Limb (tissue), 2 donors: ENCODE measurements at regions not wholly inside any gene's neighbourhood (a gene's known extent, or its start where the extent isn't known, plus 50 kb on each side); places are given as distances from the start of the nearest gene placed in this dataset.

Source experiments
- DNase-seq, 2 donors: peaks; one replicate each; pipeline ENCODE4 v3.0.0-alpha.2; 2016; ENCODE audit errors: extremely low spot score in 2 of 2

DNA sequence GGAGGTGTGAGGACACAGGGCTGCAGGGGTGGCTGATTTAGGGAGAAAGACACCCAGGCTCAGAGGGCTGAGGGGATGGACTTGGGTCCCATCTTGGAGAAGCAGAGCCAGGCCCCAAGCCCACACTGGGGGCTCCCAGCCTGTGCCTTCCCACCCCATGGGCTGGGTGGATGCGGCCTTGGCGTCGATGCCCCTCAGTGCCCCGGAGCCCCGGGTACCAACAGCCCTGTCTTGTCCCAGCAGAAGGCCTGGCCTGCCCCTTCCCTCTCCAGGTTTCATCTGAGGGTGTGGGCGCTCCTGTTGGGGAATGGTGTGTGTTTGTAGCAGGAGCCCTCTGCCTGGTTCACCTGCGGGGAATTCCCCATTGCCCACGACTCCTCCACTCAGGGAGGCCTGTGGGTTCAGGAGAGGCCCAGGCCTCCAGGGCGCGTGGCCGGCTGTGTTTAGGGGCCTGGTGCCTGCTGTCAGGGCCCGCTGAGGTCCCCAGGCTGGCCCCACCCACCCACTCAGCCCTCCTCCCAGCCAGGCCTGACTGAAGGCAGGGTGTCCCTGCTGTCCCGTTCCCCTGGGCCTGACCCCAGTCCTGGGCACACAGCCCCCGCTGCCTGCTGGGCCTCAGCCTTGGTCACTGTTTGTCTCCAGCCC is 51.1 kb upstream of the BEGAIN start:
- no peak for DNase-seq

DNA sequence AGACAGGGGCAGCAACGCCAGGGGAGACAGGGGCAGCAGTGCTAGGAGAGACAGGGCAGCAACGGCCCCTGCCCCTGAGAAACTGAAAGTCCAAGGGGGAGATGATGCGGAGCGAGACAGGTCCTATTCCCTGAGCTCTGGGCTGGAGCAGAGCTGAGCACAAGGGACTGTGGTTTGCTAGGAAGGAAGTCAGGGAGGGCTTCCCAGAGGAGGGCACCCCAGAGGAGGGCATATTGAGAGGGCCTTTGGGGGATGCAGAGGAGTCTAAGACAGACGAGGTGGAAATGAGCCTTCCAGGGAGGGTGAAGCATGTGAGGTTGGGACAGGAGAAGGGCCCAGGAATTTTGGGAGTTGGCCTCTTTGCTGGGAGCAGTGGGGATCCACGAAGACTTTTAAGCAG is 52.1 kb upstream of the BEGAIN start:
- no peak for DNase-seq

DNA sequence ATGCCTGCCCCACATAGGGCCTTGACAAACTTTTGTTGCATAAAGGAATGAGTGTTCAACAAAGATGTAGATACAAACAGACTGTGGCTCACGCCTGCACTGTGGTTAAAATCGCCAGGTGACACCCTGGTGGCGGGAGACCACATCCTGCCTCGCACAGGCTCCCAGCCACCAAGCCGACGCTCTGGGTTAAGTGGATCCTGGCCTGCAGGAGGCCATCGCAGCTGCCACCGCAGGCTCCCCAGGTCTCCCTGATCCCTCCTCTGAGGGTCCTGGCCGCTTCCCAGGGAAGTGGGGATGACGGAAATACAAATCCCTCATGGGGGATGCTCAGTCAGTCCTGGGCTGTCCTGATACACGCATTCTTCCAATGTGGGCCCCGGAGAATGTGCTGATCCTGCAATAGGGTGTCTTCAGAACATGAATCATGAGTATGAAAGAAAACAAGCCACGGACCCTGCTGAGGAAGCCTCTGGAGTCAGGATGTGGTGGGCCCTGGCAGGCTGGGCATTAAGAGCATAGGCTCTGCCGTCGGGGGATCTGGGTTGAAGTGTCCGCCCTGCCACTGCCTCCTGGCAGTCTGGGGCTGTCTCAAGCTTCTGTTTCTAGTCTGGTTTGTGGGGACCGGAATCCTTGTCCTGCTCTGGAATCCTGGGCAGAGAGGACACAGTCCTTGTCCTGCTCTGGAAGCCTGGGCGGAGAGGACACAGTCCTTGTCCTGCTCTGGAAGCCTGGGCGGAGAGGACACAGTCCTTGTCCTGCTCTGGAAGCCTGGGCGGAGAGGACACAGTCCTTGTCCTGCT is 53.5 kb upstream of the BEGAIN start:
- DNase-seq: no peak

DNA sequence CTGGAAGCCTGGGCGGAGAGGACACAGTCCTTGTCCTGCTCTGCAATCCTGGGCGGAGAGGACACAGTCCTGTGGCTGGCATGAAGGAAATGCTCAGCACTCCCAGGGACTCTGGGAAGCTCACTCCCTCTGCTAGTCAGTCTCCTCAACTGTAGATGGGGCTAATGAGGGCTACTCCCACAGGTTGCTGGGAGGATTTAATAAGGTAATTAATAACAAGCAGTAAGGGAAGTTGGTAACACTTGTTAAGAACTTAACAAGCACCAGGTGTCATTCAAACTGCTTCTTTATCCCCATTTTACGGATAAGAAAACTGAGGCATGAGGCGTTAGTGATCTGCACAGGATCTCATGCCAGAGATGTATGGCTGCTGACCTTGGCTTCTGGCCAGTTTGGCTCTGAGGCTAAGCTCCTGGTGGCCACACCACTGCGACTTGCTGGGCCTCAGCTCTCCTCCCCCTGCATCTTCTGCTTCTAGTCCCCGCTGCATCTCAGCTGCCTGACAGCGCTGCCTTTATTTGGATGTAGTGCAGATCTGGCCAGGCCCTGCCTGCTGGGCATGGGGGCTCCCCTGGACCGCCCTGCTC is 54.1 kb upstream of the BEGAIN start:
- DNase-seq: no peak

DNA sequence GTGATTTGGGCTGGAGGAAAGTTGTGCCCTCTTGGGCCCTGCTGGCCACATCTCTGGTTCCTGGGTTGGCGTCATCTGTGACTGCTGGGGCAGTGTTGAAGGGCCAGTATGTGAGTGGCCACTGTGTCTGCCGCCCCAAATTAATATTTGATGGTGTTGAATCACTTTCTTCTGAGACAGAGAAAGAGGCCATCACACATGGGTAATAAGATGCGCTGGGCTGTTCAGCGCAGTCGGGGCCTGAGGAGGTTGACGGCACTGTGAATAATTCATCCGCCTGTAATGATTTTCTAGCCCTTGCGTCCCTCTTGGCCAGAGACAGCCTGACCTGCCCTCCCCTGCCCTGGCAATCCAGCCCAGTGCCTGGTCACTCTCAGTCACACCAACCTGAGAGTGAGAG is 56.2 kb upstream of the BEGAIN start:
- DNase-seq: no peak

DNA sequence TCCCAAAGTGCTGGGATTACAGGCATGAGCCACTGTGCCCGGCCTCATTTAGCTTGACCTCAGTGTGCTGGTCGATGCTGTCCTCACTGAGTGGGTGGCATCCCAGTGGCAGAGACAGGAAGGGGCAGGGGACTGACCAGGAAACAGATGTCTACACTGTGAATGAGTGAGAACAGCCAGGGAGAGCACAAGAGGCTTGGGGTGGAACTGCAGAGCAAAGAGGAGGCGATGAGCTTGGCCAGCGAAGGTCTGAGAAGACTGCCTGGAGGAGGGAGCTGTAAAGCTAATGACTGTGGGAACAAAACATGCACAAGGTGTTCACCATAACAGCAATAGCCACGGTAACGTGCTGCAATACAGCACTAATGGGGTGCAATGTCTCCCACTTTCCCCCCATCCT is 57.2 kb upstream of the BEGAIN start:
- no peak for DNase-seq

DNA sequence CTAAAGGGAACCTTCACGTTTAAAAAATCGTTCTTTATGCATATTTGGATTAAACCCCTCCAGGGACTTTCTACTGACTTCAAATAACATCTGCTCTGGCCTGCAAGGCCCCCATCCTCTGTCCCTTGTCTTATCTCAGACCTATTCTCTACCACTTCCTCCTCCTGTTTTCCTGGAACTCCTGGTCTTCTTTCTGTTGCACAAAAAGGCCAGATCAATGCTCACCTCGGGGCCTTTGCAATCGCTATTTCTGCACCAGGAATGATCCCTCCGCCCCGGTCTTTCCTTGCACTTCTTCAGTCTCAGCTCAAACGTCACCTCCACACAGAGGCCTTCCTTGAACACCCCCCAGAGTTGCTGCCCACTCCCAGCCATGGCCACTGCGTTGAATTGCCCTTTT is 57.6 kb upstream of the BEGAIN start:
- no peak for DNase-seq

DNA sequence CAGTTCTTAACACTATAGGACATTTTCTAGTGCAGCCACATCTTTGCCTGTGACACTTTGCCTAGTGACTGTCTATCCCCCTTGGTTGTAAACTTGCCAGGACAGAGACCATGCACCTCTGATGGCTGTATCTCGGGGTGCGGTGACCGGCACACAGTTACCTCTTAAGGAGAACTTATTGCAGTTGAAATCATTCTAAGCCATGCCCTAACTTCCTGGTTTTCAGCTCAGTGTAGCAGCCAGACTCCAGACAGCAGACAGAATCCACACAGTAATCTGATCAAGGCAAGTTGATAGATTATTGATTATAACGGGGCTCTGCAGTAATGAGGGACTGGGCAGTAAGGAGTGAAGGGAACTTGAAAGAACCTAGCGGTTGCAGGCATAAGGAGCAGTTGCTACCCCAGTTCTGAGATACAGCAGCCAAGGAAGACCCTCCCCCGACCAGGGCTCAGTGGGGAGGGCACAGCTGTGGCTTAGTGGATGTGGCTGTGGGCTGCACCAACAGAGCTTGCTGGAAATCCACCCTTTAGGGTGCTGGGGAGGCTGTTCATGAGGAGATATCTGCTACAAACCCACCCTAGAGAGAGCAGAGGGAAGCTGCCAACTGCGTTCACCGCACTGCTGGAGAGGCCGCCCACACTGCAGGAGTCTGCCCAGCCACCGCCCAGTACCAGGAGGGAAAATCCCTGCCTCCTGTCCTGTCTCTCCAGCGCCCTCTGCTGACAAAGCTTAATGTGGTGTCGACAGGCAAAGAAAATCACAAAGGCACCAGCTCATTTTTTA is 58.2 kb upstream of the BEGAIN start:
- DNase-seq: peak; percentile 79 to 87

DNA sequence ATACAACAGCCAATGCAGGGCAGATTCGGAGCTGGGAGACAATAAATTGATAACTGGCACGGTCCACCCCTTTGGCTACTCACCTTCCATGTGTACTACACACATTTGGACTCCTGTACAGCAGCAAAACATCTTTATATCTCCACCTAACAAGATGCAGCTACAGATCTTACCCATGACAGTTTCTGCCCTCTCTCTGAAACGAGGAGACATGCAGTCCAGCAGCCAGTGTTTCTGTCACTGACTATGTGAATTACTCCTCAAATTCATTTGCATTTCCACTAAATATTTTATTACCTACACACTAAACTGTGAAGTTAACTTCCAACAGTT is 58.7 kb upstream of the BEGAIN start:
- no peak for DNase-seq

DNA sequence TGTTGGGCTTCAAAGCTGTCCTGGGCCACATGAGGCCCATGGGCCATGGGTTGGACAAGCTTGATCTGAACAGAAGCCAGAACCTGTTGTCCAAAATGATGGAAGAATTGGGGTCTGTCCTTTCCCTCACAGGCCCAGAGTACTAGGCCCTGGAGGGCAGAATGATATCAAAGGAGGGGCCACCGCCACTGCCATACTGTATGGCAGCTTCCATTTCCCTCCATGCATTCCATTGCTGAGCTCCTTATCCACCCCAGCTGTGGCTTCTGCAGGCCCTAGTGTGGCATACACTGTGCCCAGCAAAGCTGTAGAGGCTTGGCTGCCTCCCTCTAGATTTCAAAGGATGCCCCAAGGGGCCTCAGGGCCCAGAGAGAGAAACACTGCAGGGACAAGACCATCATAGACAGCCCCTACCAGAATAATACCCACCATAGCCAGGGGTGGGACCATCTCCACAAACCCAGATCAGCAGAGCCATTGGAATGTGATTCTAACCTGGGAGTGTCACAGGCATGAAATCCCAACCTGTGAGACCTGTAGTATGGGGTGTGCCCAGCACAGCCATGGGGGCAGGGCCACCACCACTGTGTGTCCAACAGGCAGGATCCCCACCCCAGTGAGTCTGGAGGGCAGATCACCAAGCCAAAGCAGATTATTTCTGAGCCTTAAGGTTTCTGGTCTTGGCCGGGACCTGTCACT is 61.4 kb upstream of the BEGAIN start:
- no peak for DNase-seq

DNA sequence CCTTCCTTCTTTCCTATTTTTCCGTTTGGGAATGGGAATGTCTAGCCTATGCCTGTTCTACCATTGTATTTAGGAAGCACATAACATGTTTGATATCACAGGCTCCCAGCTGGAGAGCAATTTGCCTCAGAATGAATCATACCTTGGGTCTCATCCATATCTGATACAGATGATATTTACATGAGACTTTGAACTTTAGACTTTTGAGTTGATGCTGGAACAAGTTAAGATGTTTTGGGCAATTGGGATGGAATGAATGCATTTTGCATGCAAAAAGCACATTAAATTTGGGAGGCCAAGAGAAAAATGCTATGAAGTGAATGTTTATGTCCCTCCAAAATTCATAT is 61.9 kb upstream of the BEGAIN start:
- no peak for DNase-seq

DNA sequence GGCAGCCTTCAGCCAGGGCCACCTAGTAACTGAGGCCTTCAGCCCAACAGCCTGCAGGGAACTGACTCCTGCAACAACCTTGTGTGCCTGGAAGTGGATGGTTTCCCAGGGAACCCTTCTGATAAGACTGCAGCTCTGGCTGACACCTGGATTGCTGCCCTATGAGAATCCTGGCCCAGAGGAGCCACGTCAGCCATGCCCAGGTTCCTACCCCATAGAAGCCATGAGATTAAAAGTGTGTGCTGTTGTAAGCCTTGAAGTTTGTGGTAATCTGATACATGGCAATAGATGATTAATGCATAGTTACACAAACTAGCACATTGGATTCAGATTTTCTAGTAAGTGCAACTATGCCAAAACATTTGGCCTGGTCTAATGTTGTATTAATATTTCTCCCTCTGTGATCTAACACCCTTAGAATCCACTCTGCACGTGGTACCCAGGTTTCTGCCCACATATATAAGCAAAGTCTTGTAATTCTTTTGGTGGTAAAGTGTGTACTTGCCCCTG is 64.8 kb upstream of the BEGAIN start:
- DNase-seq: no peak

DNA sequence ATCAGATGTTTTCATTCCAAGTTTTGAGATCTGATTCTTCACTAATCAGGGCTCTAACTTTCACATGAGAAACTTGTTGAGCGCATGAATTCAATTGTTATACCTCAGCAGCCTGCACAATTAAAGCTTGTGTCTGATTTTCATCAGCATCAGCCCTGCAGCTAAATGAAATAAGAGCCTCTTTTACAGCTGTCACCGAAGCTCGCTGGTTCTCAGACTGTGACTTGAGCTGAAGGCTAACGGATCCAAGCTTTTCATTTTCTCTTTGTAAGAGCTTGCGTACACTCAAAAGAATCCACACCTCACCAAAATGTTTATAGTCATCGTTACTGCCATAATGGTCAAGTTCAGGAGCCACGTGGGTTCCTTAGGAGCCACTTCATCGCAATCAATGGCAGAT is 65.5 kb upstream of the BEGAIN start:
- no peak for DNase-seq

DNA sequence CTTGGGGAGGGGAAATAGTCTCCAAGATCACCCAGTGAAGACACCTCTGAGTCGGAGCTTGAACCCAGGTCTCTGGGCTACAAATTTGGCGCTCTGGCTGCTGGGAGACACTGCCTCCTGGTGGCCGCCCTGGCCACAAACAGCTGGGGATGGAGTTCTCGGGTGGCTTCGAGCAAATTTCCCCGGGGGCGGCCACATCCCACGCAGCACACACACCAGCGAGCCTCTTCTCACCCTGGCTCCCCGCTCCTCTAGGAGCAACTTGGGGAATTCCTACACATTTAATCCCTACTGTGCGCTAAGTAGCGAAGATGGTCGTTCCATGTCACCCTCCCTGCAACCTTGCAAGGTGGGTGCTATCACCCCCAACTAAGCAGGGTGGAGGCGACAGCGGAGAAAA is 66.2 kb upstream of the BEGAIN start:
- no peak for DNase-seq

DNA sequence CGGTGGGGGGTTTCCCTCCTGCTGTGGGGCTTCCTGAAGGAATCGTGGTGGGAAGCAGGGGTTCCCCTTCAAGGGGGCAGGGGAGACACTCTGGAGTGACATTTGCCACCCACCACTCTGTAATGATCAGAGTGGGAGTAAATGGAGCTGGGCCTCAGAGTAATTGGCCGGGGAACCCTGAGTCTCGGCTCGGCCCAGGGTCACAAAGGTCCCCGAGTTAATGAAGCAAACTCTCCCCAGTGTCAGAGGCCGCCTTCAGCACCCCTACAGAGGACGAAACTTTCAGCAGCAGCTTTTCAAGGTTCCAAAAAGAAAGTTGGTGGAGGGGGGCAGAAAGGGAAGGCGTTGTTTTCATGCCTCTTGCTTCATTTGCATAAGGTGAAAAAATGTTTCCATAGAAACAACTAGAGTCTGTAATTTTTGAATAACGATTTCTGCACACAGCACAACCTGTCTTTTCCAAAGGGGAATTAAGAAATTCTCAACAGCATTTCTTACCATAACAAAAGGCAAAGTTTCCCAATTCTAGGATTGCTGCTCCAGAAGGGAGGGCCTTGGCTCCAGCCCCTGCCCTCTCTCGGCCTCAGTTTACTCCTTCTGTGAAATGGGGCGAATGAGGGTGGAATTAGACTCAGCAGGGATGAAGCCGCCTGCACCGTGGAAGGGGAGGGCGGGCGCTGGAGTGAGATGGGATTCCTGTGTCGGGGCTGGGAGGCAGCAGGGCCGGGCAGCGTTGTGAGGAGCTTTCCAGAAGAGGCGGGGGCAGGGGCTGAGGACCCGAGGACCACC is 67.0 kb upstream of the BEGAIN start:
- no peak for DNase-seq

DNA sequence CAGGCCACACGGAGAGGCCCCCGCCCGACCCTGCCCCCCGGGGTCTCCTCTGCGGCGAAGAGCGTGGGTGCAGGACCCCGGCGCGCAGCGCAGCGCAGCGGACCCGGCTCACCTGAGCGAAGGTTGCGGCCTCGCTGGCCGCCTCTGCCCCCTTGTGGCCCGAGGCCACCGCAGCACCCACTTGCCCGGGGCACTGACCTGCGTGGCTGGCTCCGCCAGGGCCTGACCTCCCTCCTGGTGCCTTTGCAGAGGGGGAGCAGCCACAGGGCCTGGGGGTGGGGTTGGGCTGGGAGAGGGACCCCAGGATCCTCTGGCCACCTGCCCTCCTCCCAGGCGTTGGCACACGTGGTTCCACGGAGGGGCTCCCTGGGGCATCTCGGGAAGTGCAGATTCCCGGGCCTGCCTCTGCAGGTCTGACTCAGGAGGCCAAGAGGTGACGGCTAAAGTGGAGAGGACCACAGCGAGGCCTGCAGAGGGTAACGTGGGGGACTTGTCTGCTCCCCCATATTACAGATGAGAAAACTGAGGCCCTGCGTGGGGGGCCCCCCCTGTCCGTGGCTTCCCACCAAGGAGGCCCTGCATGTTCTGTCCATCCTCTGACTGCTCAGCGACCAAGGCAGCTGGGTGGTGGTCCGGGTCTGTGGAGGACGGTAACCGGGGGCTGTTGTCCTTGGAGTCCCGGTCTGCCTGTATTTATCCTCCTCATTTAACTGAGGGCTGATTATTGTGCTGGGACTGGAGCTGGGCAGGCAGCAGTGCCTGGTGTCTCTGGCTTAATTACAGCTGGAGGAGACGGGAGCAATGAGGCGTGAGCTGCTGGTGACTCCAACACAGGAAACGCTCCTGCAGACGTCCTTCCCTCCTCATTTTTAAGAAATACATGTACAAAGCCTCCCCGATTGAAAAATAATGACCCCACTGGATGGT is 67.9 kb upstream of the BEGAIN start:
- DNase-seq: no peak

DNA sequence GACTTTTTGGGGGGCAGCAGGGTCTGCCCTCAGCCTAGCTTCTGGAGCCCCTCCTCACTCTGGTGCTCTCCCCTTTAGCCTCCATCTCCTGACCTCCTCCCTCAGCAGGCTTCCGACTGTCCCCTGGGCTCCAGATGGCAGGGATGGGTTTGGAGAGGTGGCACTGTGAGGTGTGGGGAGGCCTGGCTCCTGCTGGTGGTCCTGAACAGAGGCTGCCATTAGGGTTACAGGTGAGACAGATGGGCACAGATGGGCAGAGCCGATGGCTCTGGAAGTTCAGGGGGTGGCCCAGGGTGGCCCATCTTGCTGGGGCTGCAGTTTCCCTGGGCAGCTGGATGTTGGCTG is 68.5 kb upstream of the BEGAIN start:
- no peak for DNase-seq

DNA sequence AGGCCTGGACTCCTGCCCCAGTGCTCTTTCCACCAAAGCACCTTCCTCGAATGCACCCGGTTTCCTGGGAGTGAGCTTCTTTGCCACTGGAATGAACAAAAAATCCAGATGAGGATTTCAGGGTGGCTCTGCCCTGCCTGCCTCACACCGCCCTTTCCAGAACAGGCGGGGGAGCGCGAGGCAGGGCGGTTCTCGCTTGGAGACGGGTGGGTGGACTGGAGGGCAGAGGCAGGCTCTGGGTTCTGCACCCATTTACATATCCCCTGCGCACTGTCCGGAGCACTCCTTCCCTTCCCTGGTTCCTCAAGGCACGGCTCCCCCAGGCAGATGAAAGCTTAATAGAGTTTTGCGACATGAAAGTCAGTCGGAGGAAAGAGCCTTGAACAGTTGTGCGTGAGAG is 69.7 kb upstream of the DLK1 start:
- DNase-seq: no peak

DNA sequence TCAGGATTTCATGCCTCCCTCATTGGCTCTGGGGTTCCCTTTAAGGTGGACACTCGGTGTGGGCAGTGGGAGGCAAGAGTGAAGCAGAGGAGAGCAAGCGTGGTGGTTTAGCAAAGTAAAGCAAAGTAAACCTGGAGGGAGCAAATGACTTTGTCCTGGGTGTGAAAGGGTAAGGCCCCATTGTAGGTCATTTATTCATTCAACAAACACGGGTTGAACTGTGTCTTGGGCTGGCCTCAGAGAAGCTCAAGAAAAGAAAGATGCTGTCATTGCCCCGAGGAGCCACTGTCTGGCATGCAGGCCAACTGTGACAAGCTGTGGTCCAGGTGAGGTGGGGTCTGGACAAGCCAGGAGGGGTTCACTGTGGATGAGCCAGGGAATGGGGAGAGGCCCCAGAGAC is 68.9 kb upstream of the DLK1 start:
- no peak for DNase-seq
